SK-MEL-5 (cell line): ENCODE measurements at regions not wholly inside any gene's neighbourhood (a gene's known extent, or its start where the extent isn't known, plus 50 kb on each side); places are given as distances from the start of the nearest gene placed in this dataset.
"Not testable (repeated sequence)": the region's sequence is repeated elsewhere in the genome, so short reads cannot be mapped to it uniquely, and the experiment has no call there.

Experiments used
- DNase-seq: peaks from one replicate; pipeline ENCODE4 v3.0.0-alpha.2; 2016; ENCODE audit warnings: low read depth, low spot score
- in situ Hi-C: cut with HindIII; loops from 2 replicates; pipeline ENCODE4 v1.10.0; 2016; ENCODE audit warnings: low sequenced_read_pairs, high pct_unique_total_duplicates, low pct_unique_long_range_greater_than_20kb

DNA sequence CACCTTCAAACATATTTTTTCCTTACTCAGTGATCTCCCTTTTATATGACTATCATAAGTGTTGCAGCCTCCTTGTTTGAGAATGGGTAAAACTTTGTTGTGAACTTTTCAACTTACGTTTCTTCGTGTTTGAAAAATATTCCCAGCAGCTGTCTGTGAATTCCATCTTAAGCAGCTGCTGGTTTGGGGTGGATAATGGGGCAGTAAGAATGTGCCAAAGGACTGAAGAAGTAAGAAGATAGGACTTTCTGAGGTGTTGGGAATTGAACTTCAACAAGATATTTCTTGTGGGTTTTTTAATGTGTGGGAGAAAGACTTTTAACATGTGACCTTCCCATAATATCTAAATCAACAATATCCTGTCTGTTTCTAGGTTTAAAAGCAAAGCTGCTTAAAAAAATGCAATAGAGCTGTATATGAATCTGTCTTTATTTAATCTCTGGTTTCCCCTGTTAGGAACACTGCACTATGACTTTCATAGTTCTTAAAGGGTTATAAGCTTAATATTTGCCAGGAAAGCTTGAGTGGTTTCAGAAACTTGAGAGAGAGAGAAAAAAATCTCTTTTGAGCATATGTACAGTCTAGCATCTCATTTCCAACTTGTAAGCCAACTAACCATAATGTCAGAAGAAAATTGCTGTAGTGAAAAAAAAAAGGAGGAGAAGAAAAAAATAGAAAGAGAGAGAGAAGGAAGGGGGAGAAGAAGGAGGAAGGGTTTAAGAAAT is 1659.2 kb upstream of the FLRT2 start:
- in situ Hi-C loops: no loop called here
- peak; percentile 30 for DNase-seq

DNA sequence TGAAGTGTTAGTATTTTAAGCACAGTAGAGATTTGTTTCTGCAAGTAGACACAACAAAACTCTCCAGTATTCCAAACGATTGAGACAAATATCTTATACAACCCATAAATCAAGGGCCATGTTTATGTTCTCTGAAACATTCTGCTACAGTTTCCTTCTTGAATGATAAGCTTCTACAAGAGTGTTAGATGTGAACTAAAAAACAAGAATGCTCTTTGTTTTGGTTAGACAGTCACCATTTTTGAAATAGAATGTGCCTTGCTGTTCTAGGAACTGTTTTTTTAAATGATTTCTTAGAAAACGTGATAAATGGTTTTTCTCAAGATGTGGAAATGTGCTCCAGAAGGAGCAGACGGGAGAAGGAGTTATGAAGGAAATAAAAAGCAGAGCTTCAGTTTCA is 1656.3 kb upstream of the FLRT2 start:
- in situ Hi-C loops: no loop called here
- DNase-seq: no peak

DNA sequence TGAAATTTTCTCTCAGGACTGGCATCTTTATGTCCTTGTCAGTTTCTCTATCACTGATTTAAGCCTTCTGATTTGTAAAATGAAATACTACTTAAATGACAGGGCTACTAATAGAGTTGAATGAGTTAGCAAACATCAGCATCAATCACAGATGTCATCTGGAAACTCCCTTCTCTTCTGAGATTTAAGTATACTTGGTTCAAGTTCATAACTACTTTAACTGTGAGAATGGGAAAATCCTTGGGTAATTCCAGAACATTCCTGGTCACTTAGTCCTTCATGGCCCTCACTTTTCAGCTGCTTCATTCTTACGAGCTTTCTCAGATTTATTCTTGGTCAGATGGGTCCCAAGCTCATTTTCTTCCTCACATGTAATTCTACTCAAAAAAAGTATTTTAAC is 1655.3 kb upstream of the FLRT2 start:
- in situ Hi-C loops: no loop called here
- no peak for DNase-seq

DNA sequence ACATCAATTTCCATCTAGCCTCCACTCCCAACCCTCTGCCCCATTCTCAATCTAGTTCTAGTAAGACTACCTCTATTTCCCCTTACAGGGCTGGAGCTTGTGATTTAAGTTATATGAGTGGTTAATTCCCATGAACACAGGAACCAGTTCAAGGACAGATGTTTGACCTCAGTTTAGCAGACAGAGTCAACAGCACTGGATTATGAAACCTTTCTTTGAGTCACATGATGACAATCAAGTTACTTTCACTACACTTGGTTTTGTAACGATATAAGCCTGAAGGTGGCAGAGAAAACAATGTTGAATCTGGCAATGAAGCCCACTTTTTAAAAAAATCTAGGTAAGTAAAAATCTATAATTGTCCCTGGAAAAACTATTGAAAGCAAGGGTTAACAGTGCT is 1646.2 kb upstream of the FLRT2 start:
- in situ Hi-C loops: no loop called here

DNA sequence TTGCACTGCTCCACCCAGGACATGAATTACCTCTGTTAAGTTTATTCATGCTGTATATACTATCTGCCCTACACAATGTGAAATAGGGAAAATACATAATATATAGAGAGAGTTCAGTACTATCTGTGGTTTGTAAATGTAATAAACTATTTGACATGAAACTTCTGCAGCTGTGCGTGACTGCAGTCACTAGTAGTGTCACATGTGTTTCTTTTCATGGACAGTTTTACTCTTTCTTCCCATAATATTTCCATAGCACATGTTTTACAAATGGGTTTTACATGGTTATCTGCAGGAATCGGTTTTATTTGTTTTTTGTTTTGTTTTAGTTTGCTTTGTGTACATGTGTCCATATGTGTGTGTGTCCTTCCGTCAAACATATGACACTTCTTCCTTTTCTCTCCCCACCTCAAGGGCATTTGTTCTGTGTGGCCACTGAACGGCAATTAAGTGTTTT is 1644.1 kb upstream of the FLRT2 start:
- DNase-seq: no peak
- in situ Hi-C loops: no loop called here

More for the DNA sequence above, 1646.2 kb upstream of the FLRT2 start:
- DNase-seq: no peak

DNA sequence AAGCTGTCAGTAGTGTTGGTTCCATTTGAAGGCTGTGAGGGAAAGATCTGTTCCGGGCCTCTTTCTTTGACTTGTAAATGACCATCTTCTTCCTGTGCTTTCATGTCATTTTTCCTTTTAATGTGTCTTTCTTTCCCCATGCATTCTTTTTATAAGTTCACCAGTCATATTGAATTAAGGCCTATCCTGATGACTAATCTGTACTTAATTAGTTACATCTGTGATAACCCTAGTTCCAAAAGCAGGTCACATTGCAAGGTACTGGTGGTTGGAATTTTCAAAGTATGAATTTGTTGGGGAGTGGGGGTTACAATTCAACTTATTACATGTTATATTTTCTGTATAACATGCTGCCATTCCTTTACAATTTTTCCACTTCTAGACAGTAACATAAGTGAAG is 1642.1 kb upstream of the FLRT2 start:
- DNase-seq: no peak
- in situ Hi-C loops: no loop called here

DNA sequence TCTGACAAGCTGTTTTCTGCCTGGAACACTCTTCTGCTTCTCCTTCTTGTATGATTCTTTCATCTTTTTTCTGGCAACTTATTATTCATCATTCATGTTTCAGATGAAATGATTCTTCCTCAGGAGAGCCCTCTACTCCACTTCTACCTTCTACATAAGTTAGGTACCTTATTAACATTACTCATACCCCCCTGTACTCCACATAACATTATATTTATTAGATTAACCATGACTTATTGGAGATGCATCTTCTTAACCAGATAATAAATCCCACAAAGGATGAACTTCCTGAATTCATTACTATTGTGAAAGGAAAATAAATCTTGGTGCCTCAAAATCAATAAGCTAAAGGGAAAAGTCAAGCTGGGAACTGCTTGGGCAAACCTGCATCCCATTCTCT is 1636.5 kb upstream of the FLRT2 start:
- in situ Hi-C loops: no loop called here
- DNase-seq: no peak

DNA sequence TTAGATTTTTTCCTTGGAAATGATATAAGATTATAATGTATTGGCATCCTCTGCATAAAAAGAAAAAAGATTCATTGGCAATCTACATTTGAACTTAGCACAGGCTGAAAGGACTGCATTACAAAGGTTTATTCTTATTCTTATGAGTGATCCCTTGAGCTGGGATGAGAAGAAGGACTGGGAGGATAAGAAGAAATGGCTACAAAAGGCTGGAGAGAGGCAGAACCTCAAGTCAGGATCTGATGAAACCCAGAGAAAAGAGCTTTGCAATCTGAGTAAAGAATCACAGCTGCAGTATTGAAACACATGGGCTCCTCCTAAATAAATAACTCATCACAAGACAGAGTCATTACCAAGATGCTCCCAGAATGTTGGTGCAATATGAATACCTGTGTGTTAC is 1635.4 kb upstream of the FLRT2 start:
- no peak for DNase-seq
- in situ Hi-C loops: no loop called here

DNA sequence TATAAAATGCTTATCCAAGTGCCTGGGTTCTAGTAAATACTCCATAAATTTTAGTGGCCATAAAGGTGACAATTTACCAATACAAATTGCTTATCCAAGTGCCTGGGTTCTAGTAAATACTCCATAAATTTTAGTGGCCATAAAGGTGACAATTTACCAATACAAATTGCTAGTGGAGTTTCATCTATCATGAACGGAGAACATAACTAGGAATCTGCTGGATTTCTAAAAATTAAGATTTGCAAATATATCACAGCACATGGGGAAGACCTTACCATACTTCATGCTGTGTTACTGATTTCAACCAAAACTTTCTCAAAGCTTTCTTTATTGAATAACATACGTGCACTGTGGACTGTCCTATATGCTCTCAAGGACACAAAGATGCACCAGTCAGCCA is 1631.4 kb upstream of the FLRT2 start:
- in situ Hi-C loops, DNase-seq: not testable (repeated sequence)

DNA sequence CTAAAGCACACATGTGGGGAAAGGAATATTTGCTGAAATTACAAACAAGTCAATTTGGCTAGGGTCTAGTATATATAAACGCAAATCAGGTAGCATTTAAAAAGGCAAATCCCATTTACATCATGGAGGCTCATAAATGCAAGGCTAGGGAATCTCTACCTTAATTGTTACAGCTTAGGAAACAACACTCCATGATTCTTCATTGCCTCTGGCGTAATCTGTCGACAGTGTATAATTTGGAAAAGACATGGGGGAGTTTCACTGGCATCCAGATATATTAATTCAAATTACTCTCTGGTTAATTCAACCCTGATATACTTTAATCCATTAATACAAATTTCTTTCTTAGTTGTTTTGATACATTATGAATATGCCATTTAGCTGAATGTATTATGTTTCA is 1630.2 kb upstream of the FLRT2 start:
- in situ Hi-C loops: no loop called here
- DNase-seq: no peak

DNA sequence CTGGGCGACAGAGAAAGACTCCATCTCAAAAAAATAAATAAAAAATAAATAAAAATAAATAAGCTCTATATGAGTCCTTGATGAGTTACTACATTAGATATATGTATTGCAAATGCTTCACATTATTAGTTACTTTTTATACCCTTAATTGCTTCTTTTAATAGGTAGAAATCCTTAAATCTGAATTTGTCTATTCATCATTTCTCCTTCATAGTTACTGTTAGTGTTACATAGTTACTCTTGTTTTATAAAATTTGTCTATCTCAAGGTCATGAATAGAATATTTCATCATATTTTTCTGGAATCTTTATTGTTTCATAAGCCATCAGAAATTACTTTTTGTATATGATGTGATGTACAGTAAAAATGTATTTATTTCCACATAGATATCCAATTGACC is 1624.8 kb upstream of the FLRT2 start:
- no peak for DNase-seq
- in situ Hi-C loops: no loop called here

DNA sequence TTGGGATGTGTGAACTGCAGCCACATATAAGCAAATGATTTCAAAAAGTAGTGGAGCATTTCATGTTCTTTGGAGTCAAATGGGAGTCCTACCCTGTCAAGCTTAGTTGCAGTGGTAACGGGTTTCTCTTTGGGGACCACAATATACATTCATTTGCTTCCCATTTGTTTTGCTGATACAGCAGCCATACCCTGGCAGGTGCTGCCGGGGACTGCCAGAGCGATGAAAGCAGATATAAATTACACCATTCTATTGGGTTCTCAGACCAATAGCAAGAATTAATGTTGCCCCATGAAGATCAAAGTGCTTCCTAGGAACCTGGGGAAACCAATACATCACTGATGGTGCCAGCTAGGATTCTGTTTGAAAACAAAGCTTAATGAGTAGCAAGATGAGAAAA is 1621.5 kb upstream of the FLRT2 start:
- in situ Hi-C loops: no loop called here
- no peak for DNase-seq

DNA sequence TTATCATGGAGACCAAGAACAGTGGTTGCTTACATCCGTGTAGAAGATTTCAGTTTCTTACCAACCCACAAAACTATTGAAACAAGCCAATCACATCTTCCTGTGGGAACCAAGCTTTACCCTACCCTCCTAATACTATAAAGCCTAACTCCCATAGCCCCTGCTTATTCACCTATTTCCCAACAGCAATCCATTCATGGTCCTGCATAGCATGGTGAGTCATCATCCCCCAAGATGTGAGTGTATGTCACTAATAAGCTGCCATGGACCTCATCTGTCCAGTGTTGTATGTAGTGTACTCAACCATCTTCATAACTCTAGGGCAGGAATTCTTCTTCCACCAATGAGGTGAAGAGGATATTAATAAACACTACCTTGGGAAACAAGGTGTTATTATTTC is 1620.4 kb upstream of the FLRT2 start:
- in situ Hi-C loops: no loop called here
- no peak for DNase-seq

DNA sequence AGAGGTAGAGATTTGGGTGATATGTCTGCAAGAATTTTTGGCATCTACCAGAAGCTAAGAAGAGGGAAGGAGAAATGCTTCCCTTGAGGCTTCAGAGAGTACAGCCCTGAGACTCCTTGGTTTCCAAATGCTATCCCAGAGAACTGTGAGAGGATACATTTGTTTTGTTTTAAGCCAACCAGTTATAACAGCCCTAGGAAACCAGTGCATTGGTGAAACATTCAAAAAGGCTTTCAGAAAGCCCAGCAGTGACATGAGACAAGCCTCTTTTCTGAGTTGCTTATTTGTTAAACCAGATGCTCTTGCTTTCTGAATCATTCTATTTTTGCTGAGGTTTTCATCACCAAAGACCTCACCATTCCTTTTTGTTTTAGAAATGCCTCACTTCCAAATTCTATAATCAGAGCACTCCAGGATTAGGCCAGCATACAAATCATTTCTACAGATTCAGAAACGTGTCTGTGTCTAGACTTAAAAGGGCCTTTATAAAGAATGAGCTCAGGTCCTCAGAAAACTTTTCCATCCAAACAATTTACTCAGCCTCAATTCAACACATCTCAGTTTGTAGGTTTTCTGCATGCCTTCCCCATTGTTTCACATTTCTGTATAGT is 1617.8 kb upstream of the FLRT2 start:
- in situ Hi-C loops: no loop called here

DNA sequence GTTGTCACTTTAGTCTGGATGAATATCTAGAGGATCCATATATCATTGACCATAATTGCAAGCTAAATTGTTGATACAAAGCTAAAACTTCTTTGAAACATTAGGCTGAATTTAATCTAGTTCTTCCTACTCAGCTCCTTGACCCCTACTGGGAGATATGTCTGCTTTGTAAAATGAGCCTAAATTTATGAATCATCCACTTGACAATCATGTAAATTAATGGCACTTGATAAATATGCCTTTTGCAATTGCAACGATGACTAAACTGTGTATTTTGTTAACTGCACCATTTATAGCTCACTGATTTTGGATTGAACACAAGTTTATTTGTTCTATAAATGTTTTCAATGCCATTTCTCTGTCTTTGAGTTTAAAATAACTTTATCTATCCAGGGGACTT is 1616.5 kb upstream of the FLRT2 start:
- in situ Hi-C loops: no loop called here
- no peak for DNase-seq

More for the DNA sequence above, 1617.8 kb upstream of the FLRT2 start:
- no peak for DNase-seq

DNA sequence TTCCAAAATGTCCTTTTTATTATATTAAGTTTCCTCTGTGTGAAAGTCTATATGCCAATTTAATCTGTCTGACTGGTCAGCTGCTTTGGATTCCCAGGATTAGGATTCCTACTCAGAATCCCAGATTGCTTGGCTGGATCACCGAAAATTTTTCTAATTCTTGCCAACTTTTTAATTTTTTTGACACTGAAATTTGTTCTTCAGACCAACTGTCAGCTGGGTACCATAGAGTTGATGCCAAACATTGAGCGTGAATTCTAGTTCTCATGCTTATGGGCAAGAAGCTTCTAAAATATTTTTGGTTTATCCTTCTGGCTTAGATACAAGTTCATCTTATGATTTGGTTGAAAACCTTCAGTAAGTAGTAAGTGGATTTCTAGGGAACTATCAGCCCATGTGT is 1611.4 kb upstream of the FLRT2 start:
- in situ Hi-C loops: no loop called here
- DNase-seq: no peak

DNA sequence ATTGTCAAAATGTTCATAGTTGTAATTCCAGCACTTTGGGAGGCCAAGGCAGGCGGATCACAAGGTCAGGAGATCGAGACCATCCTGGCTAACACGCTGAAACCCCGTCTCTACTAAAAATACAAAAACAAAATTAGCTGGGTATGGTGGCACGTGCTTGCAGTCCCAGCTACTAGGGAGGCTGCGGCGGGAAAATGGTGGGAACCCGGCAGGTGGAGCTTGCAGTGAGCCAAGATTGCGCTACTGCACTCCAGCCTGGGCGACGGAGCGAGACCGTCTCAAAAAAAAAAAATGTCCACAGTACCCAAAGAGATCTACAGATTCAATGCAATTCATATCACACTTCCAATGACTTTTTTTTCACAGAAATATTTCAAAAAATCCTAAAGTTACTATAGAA is 1610.3 kb upstream of the FLRT2 start:
- in situ Hi-C loops, DNase-seq: not testable (repeated sequence)

DNA sequence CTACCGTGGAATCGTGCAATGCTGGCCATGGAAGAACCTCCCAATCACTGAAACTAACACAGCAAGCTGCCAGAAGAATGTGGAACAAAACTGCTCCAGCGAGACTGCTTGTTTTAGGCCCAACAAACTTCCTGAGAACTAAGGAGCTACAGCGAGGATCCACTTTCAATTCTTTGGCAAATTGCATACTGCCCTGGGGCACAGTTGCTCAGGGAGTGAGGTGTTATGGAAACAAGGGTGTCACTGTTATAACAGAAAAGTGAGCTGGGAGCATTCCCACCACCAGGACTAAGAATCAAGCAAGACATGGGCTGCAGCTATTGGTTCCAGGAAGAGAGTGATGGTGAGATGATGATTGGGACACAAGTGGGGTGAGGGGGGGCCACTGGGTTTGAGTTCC is 1606.1 kb upstream of the FLRT2 start:
- in situ Hi-C loops: no loop called here
- DNase-seq: peak; percentile 37

DNA sequence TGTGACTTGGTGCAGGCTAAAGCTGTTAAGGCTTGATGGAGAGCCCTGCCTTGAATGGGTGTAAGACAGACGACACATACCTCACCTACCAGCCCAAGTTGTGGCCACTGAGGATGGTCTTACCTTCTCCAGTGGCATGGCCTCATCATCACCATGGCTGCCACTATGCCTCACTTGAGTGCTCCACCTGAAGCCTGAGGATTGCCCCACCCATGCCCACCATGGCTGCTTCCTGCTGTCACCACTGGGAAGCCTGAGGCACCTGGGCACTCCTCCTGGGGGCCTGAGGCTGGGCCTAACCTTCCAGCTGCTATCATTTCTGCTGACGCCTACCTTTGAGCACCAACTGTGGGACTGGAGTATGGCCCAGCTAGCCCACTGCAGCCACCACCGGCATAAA is 1605.7 kb upstream of the FLRT2 start:
- in situ Hi-C loops: no loop called here

More for the DNA sequence above, 1605.7 kb upstream of the FLRT2 start:
- DNase-seq: no peak
